HG03097 (cell line): ENCODE measurements at regions not wholly inside any gene's neighbourhood (a gene's known extent, or its start where the extent isn't known, plus 50 kb on each side); places are given as distances from the start of the nearest gene placed in this dataset.

Experiments used
- ATAC-seq: cut with Tn5 transposase; IDR thresholded peaks from one replicate; pipeline ENCODE4 v1.9.1; 2021; ENCODE audit not compliant: unreplicated experiment, low FRiP score

DNA sequence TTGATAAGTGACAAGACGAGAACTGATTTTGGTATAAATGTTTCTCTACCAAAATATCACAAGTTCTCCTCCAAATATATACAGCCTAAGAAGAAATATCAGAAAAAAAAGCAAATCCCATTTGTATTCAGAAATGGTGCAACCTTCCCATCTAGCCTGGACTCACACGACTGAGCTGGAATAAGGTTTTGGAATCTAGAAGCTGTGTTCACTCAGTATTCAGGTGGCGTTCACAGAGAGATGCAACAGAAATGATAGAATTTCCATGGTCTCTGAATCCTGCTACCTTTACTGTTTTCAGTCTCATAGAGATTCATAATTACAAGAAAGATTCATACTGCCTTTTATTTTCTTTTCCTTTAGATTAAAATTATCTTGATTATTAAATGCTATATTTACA is 347.2 kb upstream of the TRIB2 start:
- ATAC-seq = no peak

DNA sequence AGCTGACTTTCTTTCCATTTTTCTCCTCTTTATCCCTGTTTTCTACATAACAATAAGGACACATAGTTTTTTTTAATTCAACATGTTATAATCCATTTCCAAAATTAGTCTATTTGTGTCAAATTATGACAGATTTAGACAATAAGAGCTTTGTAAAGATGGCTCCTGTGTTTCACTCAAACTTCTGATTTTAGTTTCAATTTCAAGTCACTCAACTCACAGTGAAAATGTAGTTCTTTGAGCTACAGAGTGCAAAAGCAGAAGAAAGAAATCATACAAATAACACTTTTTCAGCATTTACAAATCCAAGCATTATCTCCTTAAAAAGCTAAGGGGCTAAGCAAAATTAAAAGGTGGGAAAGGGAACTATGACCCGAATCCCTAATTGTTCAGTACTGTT is 340.7 kb upstream of the TRIB2 start:
- no peak for ATAC-seq

DNA sequence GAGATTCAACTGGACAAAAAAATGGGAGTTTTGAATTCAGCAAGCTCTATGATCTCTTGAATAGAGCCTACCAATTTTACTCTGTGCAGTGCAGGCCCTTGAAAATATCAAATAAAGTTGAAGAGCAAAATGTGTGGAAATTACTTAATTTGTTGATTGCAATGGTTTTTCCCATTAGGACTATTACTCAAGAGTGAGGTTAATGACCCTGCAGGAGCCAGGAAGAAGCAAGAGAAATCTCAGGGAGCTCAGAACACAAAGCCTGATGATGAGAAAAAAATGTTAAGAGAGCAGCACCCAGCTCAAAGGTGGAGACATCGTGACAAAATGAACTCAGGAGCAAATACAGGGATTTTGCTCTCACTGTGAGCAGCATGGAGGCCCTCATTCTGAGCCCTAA is 337.6 kb upstream of the TRIB2 start:
- ATAC-seq = no peak

DNA sequence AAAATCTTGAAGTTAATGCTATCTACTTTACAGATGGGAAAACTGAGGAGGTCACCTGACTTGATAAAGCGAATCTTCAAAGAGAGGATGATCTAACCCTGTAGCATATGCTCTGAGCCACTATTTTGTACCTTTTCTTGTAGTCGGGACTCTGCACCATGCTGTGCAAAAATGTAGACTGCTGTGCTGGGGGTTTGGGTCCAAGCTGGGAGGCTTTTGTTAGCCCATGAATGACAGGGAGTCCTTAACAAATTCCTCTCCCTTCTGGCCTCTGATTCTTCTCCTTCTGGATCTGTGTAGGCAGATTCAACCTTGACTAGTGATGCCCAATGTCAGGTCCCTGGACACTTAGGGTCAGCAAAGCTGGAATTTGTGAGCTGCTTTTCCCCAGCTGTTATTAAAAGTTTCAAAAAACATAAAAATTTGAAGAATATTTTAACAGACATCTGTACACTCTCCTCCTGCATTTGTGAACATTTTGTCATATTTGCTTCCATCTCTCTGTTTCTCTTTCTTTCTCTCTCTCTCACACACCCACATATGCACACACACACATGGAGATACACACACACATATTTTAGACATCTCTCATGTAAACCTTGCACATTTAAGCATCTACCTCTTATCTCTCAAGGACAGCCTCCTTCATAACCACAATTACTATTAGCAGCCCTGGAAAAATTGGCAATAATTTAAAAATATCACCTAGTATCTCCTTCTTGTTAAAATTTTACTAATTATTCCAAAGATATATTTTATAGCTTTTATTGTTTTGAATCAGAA is 335.0 kb upstream of the TRIB2 start:
- ATAC-seq = no peak

DNA sequence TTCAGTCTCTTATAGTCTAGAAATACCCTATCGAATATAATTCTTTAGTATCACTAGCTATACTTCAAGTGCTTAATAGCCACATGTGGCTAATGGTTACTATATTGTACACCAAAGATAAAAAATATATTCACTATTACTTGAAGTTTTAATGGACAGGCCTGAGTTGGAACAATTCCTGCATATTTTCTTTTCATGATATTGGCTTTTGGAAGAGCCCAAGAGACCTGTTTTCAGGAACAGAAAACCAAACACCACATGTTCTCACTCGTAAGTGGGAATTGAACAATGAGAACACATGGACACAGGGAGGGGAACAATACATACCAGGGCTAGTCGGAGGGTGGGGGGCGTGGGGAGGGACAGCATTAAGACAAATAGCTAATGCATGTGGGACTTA is 334.4 kb upstream of the TRIB2 start:
- ATAC-seq = no peak

DNA sequence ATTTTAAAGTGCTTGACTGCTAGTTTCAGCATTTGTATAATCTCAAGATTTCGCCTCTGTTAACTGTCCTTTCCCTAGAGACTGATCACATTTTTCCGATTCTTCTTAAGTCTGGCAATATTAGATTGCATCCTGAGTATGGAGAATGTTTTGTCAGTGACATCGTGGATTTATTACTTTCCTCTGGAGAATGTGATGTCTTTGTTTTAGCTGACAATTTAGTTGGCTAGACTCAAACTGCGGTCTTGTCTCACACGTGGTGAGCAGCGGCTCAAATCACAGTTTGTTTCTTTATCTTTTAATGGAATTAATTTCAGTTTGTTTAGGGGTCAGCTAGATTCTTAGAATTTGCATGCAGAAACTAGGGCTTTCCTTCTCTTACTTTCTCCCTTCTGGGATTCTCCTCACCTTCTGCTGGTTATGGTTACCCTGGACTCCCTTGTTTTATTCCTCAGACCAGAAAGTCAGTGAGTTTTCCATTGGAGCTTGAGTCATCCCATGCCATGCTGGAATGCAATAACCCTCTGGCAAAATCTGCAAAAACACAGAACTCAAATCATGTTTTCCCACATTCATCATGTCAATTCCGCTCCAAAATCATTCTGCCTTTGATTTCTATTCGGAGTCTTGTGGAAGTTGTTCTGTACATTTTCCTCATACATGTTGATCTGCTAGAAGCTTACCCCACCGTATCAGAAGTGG is 327.2 kb upstream of the TRIB2 start:
- ATAC-seq = no peak

DNA sequence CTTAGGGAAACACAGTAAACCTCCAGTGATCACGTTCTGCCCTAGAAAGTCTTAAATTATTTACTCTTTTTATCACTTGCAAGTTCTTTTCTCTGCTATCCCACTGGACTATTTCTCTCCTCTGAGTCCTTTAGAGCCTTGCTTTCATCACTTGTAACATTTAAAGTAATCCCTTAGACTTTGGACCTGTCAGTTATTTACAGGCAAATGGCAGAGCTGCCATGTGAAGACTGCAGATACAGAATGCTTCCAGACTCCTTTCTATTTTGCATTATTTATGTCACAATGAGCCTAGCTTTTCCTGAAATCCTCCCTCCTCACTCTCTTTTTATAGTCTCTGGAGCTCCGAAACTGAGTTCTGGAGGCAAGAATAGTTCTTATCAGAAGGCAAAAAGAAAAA is 325.6 kb upstream of the TRIB2 start:
- ATAC-seq = no peak

DNA sequence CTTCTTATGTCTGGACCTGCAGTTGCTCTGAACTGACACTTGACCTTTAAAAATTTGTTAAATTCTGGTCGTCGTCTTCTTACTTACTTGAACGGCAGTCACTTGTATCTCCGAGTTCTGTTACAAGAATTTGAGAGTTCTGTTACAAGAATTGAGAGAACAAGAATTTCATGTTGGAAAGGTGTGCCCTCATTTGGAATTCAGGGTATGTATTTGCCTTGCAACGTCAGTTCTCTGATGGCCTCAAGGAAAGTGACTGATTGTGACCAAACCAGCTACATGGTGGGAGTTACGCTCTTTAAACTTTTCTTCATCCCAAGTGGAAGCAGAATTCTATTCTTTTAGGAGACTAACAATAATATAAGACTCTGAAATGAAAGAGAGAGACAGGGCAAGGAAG is 320.0 kb upstream of the TRIB2 start:
- ATAC-seq = no peak

DNA sequence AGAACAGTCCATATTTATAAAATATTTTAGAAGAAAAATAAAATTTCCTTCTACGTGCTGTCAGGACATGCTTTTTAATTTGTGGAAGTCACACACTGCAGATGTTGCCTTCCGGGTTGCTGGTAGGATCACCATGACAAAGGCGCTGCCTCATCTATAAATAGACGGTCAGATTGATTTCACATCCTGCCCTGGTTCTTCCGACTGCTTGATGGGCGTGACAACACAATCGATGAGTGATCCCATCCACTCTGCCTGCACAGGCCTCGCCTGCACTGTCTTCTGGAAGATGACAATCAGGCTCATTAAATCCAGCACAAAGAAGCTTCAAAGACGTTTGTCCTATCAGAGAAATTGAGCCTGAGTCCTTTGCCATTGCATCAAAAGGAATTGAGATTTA is 318.9 kb upstream of the TRIB2 start:
- no peak for ATAC-seq

DNA sequence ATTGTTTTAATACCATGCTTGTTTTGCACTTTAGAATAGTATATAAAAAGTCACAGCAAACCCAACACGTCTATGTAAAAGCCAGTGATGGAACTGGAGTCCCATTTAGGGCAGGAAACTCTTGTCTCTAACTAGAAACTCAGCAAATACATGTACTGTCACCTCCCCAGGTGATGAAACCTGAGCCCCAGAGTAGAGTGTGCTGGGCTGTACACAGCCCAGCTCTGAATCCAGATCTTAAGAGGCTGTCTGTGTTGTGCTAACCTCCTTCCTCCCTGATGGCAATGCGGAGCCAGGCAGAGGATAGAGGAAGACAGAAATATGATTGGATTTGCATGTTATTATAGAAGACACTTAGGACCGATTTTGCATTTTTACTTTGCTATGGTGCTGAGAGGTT is 317.5 kb upstream of the TRIB2 start:
- no peak for ATAC-seq

DNA sequence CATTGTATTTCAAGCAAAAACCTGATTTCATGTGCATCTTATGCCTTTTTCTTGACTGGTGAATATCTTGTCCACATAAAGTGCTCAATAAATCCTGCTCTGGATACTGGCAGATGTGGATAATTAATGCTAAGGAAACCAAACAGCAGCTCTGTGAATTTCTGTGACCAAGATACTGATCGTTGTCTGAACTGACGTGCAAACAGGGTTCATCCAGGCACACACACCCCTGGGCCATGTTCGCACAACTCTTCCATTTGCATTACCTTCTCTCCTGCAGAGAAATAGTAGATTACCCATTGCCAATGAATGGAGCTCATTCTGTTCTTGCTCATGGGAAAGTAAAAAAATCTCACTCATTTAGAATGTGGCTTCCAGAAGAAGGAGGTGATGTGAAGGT is 316.2 kb upstream of the TRIB2 start:
- no peak for ATAC-seq

DNA sequence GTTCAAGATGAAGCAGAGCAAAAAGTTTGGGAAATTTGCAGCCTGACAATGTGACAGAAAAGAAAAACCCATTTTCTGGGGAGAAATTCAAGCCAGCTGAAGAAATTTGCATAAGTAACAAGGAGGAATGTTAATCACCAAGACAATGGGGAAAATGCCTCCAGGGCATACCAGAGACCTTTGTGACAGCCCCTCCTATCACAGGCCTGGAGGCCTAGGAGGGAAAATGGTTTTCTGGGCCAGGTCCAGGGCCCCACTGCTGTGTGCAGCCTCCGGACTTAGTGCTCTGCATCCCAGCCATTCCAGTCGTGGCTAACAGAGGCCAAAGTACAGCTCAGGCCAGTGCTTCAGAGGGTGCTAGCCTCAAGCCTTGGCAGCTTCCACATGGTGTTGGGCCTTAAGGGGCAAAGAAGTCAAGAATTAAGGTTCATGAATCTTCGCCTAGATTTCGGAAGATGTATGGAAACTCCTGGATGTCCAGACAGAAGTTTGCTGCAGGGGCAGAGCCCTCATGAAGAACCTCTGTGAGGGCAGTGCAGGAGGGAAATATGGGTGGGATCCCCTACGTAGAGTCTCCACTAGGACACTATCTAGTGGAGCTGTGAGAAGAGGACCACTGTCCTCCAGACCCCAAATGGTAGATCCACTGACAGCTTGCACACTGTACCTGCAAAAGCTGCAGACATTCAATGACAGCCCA is 314.1 kb upstream of the TRIB2 start:
- no peak for ATAC-seq

DNA sequence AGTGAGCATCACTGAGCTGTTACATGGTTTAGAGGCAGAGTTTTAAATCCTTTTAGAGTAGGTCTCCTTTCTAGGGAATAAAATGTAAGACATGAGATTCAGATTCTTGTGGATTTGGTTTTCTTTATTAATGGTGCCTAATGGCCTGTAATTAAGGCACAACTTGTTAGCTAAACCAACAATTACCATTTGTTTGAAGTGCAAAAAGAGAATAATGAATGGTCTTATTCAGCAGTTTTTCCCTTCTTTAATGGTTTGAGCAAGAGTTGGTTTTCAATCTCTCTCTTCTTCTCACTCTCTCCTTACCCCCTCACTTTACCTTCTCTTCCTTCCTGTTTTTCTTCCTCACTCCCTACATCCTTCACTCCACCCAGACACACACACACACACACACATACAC is 312.2 kb upstream of the TRIB2 start:
- no peak for ATAC-seq

DNA sequence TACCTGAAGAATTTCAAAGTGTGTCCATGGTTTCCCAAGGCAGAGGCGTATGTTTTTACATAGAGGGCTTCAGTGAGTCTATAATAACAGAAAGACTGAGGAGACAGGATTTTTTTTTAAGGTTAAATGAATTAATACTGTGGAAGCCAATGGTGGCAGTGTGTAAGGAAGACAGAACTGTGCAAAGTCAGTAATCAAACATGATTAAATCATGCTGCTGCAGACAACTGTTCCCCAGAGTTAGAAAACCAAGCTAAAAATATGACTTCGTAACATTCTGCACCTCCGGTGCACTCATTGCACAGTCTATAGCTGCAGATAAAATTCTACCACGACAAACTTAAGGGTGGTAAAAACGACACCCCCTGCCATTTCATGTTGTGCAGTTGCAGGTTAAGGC is 309.6 kb upstream of the TRIB2 start:
- ATAC-seq = no peak

DNA sequence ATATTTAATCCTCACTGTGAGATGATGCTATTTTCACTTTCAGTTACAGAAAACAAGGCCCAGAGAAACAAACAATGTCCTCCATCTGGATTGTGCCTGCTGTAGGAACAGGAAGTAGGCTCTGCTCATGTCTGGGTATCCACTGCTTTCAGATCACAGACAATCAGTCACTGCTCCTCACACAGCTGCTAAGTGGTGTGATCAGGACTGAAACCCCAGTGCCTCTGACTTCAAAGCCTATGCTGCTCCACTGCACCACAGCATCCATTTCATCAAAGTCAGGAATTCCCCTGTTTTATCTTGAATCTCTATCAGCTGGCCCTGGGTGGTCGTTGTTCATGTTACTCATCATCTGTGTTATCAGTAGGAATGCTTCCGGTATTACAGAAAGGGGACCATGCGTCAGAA is 303.8 kb upstream of the TRIB2 start:
- ATAC-seq = peak; percentile 89

DNA sequence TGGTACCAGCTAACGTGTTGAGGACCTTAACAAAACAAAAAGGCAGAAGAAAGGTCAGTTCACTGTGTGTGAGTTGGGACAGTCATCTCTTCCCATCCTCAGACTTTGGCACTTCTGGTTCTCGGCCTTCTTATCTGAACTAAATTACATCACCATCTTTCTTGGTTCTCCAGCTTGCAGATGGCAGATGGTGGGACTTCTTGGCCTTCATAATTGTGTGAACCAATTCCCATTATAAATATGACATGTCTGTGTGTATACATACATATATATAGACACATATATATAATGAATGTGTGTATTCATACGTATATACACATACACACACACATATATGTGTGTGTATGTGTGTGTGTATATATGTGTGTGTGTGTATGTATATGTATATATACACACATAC is 301.2 kb upstream of the TRIB2 start:
- ATAC-seq = no peak

DNA sequence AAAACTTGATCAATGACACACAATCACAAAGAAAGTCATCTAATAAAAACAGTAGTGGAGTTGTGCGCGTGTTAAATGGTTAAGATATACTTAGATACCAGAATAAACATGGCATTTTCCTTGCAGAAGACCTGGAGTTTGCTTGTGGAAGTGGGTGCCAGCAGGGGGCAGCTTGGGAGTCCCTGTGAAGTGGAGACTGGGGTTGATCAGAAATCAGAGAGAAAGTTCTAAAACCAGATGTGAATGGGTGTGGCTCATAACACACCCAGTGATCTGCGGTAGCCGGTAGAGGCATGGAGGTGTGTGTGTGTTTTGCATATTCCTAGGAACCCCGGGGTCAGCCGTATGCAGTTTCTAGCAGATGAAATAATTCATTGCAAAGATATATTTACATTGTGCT is 300.1 kb upstream of the TRIB2 start:
- ATAC-seq = no peak

DNA sequence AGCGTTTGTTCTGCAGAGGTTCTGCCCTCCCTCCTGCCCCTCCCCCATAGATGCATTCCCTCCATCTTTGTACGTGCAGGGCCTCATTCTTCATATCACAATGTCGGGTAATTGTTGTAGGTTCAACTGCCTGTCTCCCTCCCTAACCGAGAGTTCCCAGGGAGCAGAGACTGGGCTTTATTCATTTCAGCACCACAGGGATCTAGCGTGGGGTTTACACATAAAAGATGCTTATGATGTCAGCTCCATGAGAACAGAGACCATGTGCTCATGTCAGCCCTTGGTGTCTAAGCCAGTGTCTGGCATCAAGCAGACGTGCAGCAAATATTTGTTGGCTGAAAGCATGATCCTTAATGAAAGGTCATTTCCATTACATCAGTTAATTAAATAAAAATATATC is 298.9 kb upstream of the TRIB2 start:
- ATAC-seq = no peak

DNA sequence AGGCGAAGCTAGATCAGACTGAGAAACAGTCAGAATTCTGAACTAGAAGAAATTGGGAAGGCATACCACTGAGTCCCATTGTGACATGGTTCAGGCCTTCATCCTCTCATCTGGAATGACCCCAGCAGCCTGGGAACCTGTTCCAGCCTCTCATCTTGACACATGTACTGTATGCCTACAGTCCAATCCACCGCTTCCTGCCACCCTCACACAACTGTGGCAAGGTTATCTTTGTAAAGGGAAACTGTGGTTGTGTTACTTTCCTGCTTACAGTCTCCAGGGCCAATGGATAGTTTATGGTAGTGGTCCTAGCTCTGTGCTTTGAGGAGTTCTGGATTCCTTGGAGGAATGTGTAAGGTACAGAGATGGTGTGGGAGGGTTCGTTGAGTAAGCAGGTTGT is 296.9 kb upstream of the TRIB2 start:
- no peak for ATAC-seq

DNA sequence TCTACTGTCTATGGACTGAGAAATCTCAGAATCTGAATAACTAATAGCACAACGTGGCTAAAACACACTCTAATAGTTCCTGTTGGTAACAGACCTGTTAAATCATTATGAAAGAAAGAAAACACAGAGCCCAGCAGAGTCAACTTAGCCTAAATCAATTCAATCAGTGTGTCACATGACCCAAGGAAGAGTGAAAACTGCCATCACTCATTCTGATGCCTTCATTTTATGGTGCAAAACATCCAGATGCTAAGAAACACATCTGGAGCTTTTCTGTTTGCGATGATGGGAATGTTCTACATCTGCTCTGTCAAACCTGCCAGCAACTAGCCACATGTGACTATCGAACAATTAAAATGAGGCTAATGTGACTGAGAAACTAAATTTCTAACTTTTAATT is 295.7 kb upstream of the TRIB2 start:
- no peak for ATAC-seq

DNA sequence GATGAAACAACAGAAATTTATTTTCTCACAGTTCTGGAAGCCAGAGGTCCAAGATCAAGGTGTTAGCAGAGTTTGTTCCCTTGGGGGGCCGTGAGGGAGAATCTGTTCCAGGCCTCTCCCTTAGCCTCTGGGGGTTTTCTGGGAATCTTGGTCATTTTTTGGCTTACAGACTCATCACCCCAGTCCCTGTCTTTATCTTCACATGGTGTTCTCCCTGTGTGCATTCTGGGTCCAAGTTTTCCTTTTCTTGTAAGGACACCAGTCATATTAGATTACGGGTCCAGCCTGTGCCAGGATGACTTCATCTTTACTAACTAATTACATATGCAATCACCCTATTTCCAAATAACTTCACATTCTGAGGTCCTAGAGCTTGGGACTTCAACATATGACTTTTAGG is 292.5 kb upstream of the TRIB2 start:
- no peak for ATAC-seq

DNA sequence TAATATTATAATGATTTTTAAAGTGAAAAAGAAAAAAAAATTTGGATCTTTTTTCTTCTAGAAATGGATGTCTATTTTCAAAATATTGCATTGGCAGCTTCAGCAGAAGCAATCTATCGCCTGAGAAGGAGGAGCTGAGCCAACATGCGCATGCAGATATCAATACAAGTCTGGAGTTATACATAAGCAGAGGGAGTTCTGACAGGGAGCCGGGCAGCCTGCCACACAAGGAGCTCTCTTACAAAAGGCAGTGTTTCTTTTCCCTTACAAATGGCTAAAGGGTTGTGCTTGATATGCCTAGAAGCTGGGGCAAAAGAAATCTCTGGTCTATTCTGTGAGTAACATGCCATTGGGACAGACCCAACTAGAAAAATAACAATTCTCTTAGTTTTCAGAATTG is 291.9 kb upstream of the TRIB2 start:
- ATAC-seq = no peak
